ENCODE measurements at regions not wholly inside any gene's neighbourhood (a gene's known extent, or its start where the extent isn't known, plus 50 kb on each side); places are given as distances from the start of the nearest gene placed in this dataset.

GRCh38 chr3:107142171-107142570, 235.1 kb upstream of the CCDC54 start:
- no peaks in the 10 kb centered on the region for H3K9me3 ChIP-seq
- TF ChIP-seq, protein P1, sequence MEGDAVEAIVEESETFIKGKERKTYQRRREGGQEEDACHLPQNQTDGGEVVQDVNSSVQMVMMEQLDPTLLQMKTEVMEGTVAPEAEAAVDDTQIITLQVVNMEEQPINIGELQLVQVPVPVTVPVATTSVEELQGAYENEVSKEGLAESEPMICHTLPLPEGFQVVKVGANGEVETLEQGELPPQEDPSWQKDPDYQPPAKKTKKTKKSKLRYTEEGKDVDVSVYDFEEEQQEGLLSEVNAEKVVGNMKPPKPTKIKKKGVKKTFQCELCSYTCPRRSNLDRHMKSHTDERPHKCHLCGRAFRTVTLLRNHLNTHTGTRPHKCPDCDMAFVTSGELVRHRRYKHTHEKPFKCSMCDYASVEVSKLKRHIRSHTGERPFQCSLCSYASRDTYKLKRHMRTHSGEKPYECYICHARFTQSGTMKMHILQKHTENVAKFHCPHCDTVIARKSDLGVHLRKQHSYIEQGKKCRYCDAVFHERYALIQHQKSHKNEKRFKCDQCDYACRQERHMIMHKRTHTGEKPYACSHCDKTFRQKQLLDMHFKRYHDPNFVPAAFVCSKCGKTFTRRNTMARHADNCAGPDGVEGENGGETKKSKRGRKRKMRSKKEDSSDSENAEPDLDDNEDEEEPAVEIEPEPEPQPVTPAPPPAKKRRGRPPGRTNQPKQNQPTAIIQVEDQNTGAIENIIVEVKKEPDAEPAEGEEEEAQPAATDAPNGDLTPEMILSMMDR (IDR thresholded peaks at IDR 0.05): no peak
- ATAC-seq: no peak
- 94 to 99% (median 97%) methylated on average over 1 of the region's 1 CpG for WGBS, 3 donors
- no peaks in the 10 kb centered on the region for H3K4me1 ChIP-seq
- intact Hi-C loops (cut with DNase I): no loop called here
- H3K4me3 ChIP-seq: no peak overlapping the region
- H3K27ac ChIP-seq: no peak overlapping the region
- no peak for DNase-seq
- H3K27me3 ChIP-seq (ENCODE audit: insufficient read depth in 3 of 3, low read length in 2 of 3): no peaks in the 10 kb centered on the region
- H3K36me3 ChIP-seq (ENCODE audit: insufficient read depth in 1 of 2, low read depth in 1 of 2): no peaks in the 10 kb centered on the region

DNA sequence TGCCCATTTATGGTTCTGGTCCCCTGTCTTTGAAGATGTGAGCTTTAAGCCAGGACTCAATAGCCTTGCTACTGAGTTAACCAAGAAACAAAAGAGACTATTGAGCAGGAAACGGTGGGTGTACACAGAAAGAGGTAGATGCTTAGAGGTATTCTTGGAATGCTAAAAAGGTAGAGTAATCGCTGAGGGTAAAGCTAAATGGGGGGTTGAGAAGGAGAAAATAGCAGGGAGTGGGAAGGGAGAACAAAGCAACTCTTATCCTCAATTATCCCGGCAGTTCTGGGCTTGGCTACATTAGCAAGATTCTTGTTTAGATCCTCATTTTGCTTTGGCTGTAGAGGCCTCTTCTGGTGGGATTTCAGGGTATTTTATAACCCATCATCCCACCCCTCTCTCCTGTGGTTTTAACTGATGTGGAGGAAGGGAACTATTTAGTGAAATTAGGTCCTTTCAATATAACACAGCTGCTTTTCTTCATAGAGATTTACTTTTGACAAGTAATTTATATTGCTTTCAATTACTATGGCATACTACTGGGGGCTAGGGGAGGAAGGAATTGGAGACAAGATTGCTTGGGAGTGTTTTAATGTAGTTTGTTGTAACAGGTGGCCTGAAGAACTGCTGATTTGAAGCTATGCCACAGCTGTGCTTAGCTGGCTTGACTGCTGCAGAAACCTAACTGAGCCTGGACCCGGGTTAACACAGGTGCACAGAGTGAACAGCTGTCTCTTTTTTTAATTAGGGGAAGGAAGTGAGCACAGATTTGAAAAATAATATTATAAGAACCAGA, 234.3 kb upstream of the CCDC54 start:
- no peaks in the 10 kb centered on the region for H3K36me3 ChIP-seq (ENCODE audit: insufficient read depth in 1 of 2, low read depth in 1 of 2)
- intact Hi-C loops (cut with DNase I): no loop called here
- no peak overlapping the region for H3K4me3 ChIP-seq
- 22 to 29% (median 29%) methylated on average over 4 of the region's 4 CpGs for WGBS, 3 donors
- no peak overlapping the region for H3K27ac ChIP-seq
- no peak for ATAC-seq
- H3K9me3 ChIP-seq: no peaks in the 10 kb centered on the region
- H3K27me3 ChIP-seq (ENCODE audit: insufficient read depth in 3 of 3, low read length in 2 of 3): no peaks in the 10 kb centered on the region
- no peak for DNase-seq
- no peaks in the 10 kb centered on the region for H3K4me1 ChIP-seq
- TF ChIP-seq, protein P1 (IDR thresholded peaks at IDR 0.05): no peak

GRCh38 chr3:107150675-107151074, 226.6 kb upstream of the CCDC54 start:
- H3K4me3 ChIP-seq: no peak overlapping the region
- no peaks in the 10 kb centered on the region for H3K4me1 ChIP-seq
- TF ChIP-seq, protein P1 (IDR thresholded peaks at IDR 0.05): no peak
- H3K36me3 ChIP-seq (ENCODE audit: insufficient read depth in 1 of 2, low read depth in 1 of 2): no peaks in the 10 kb centered on the region
- no peak for ATAC-seq
- no peak overlapping the region for H3K27ac ChIP-seq
- 94 to 95% (median 94%) methylated on average over 4 of the region's 4 CpGs for WGBS, 3 donors
- no peak for DNase-seq
- no peaks in the 10 kb centered on the region for H3K9me3 ChIP-seq
- intact Hi-C loops (cut with DNase I): no loop called here
- H3K27me3 ChIP-seq (ENCODE audit: insufficient read depth in 3 of 3, low read length in 2 of 3): no peaks in the 10 kb centered on the region

DNA sequence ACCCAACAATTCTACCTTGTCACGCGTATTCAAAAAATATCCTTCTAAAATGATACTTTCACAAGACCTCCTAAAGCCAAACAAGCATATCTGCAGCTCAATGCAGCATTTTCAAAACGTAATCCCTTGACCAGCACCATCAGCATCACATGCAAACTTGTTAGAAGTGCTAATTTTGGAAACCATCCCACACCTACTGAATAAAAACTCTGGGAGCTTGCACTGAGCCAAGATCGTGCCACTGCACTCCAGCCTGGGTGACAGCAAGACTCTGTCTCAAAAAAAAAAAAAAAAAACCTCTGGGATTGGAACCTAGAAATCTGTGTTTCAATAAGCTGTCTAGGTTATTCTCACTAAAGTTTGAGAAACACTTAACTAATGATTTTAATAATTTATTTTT, 223.3 kb upstream of the CCDC54 start:
- Histone ChIP-seq H3K4me1 (no peaks in the 10 kb centered on the region), H3K27me3 (ENCODE audit: insufficient read depth in 3 of 3, low read length in 2 of 3) (no peaks in the 10 kb centered on the region), H3K4me3 (no peak overlapping the region), H3K27ac (no peak overlapping the region), H3K36me3 (ENCODE audit: insufficient read depth in 1 of 2, low read depth in 1 of 2) (no peaks in the 10 kb centered on the region), H3K9me3 (peaks cover 6% of the 10 kb centered on the region)
- intact Hi-C loops (cut with DNase I): no loop called here
- DNase-seq (no peak), ATAC-seq (no peak)
- WGBS, 3 donors: 69 to 77% (median 76%) methylated on average over 4 of the region's 4 CpGs
- TF ChIP-seq, protein P1 (IDR thresholded peaks at IDR 0.05): no peak

DNA sequence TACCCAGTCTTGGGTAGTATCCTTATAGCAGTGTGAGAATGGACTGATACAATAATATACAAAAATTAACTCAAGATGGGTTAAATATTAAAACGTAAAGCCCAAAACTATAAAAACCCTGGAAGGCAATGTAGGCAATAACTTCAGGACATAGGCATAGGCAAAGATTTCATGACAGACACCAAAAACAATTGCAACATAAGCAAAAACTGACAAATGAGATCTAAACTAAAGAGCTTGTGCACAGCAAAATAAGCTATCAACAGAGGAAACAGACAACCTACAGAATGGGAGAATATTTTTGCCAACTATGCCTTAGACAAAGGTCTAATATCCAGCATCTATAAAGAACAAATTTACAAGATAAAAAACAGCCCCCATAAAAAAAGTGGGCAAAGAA, 204.8 kb upstream of the CCDC54 start:
- peaks cover 5% of the 10 kb centered on the region for H3K9me3 ChIP-seq
- DNase-seq: no peak
- H3K27ac ChIP-seq: no peak overlapping the region
- ATAC-seq: no peak
- no peaks in the 10 kb centered on the region for H3K4me1 ChIP-seq
- no peak overlapping the region for H3K4me3 ChIP-seq
- TF ChIP-seq, protein P1 (IDR thresholded peaks at IDR 0.05): no peak
- WGBS, 3 donors: 92 to 98% (median 96%) methylated on average over 1 of the region's 1 CpG
- H3K36me3 ChIP-seq (ENCODE audit: insufficient read depth in 1 of 2, low read depth in 1 of 2): no peaks in the 10 kb centered on the region
- no peaks in the 10 kb centered on the region for H3K27me3 ChIP-seq (ENCODE audit: insufficient read depth in 3 of 3, low read length in 2 of 3)
- intact Hi-C loops (cut with DNase I): no loop called here
